ENCODE measurements at regions not wholly inside any gene's neighbourhood (a gene's known extent, or its start where the extent isn't known, plus 50 kb on each side); places are given as distances from the start of the nearest gene placed in this dataset.
A peak's percentile ranks its signal among the peaks of the same experiment; 100 is the strongest.
"Not testable (repeated sequence)": the region's sequence is repeated elsewhere in the genome, so short reads cannot be mapped to it uniquely, and the experiment has no call there.

GRCh38 chr4:126544276-126544675 lies 1088.5 kb upstream of the INTU start:
- Histone ChIP-seq H3K27me3 (no peaks in the 10 kb centered on the region), H3K4me1 (no peaks in the 10 kb centered on the region), H3K36me3 (no peaks in the 10 kb centered on the region), H3K4me3 (no peak overlapping the region), H3K9me3 (no peaks in the 10 kb centered on the region), H3K27ac (no peak overlapping the region)
- DNase-seq = no peak
- no peak for ATAC-seq (ENCODE audit: low FRiP score in 2 of 2)
- no peak for TF ChIP-seq CTCF (IDR thresholded peaks at IDR 0.05)
- no peak for TF ChIP-seq EP300 (IDR thresholded peaks at IDR 0.05)
- no peak for TF ChIP-seq POLR2AphosphoS5 (IDR thresholded peaks at IDR 0.05)
- no peak for TF ChIP-seq POLR2A (IDR thresholded peaks at IDR 0.05)
- WGBS, 2 donors = 64 to 65% methylated on average over 5 of the region's 5 CpGs

GRCh38 chr4:126546197-126546596 lies 1086.6 kb upstream of the INTU start:
- not testable (repeated sequence) for H3K27ac ChIP-seq; H3K4me3 ChIP-seq; H3K9me3 ChIP-seq; ATAC-seq (ENCODE audit: low FRiP score in 2 of 2); H3K4me1 ChIP-seq; H3K36me3 ChIP-seq; H3K27me3 ChIP-seq
- WGBS, 2 donors = 93 to 97% methylated on average over 10 of the region's 10 CpGs
- peak in 1 of 2 donors; percentile 34 for DNase-seq

- no peaks in the 10 kb centered on the region for H3K4me1 ChIP-seq
- H3K4me3 ChIP-seq = no peak overlapping the region
- H3K36me3 ChIP-seq = no peaks in the 10 kb centered on the region
- H3K27me3 ChIP-seq = no peaks in the 10 kb centered on the region
- DNase-seq (no peak), ATAC-seq (ENCODE audit: low FRiP score in 2 of 2) (no peak)
- TF ChIP-seq POLR2AphosphoS5 (IDR thresholded peaks at IDR 0.05) (no peak), EP300 (IDR thresholded peaks at IDR 0.05) (no peak), POLR2A (IDR thresholded peaks at IDR 0.05) (no peak), CTCF (IDR thresholded peaks at IDR 0.05) (no peak)
- no peak overlapping the region for H3K27ac ChIP-seq
- no peaks in the 10 kb centered on the region for H3K9me3 ChIP-seq
Measured at GRCh38 chr4:126547352-126547751, 1085.4 kb upstream of the INTU start.

- H3K36me3 ChIP-seq = no peaks in the 10 kb centered on the region
- no peak for TF ChIP-seq EP300 (IDR thresholded peaks at IDR 0.05)
- TF ChIP-seq POLR2A (IDR thresholded peaks at IDR 0.05) = no peak
- no peak for TF ChIP-seq CTCF (IDR thresholded peaks at IDR 0.05)
- TF ChIP-seq POLR2AphosphoS5 (IDR thresholded peaks at IDR 0.05) = no peak
- no peak for DNase-seq
- no peak for ATAC-seq (ENCODE audit: low FRiP score in 2 of 2)
- no peak overlapping the region for H3K4me3 ChIP-seq
- no peak overlapping the region for H3K27ac ChIP-seq
- H3K9me3 ChIP-seq = no peaks in the 10 kb centered on the region
- no peaks in the 10 kb centered on the region for H3K4me1 ChIP-seq
- H3K27me3 ChIP-seq = no peaks in the 10 kb centered on the region
Measured at GRCh38 chr4:126548890-126549289, 1083.9 kb upstream of the INTU start.

- Histone ChIP-seq H3K9me3 (no peaks in the 10 kb centered on the region), H3K36me3 (no peaks in the 10 kb centered on the region), H3K4me1 (no peaks in the 10 kb centered on the region), H3K27me3 (no peaks in the 10 kb centered on the region), H3K27ac (no peak overlapping the region), H3K4me3 (no peak overlapping the region)
- ATAC-seq (ENCODE audit: low FRiP score in 2 of 2) (no peak), DNase-seq (no peak)
- WGBS, 2 donors = 0 to 83% methylated on average over 1 of the region's 1 CpG
- no peak for TF ChIP-seq CTCF (IDR thresholded peaks at IDR 0.05)
- no peak for TF ChIP-seq POLR2AphosphoS5 (IDR thresholded peaks at IDR 0.05)
- no peak for TF ChIP-seq EP300 (IDR thresholded peaks at IDR 0.05)
- no peak for TF ChIP-seq POLR2A (IDR thresholded peaks at IDR 0.05)
Measured at GRCh38 chr4:126552321-126552720, 1080.4 kb upstream of the INTU start.
